Left ventricle myocardium inferior (tissue), 1 donor: ENCODE measurements at regions not wholly inside any gene's neighbourhood (a gene's known extent, or its start where the extent isn't known, plus 50 kb on each side); places are given as distances from the start of the nearest gene placed in this dataset.
"Not testable (repeated sequence)": the region's sequence is repeated elsewhere in the genome, so short reads cannot be mapped to it uniquely, and the experiment has no call there.

ENCODE experiments used
- DNase-seq: peaks from one replicate; pipeline ENCODE4 v3.0.0-alpha.2; 2020
- H3K27ac ChIP-seq: fragments of 200-600 bp; replicated peaks from 2 replicates; pipeline ENCODE4 v1.8.0; 2021
- H3K27me3 ChIP-seq: fragments of 200-600 bp; 2 replicates; pipeline ENCODE4 v1.8.0; 2021; ENCODE audit warnings: low read depth
- H3K36me3 ChIP-seq: fragments of 200-600 bp; 2 replicates; pipeline ENCODE4 v1.8.0; 2021
- H3K4me1 ChIP-seq: fragments of 200-600 bp; 2 replicates; pipeline ENCODE4 v1.8.0; 2021
- H3K4me3 ChIP-seq: fragments of 200-600 bp; 2 replicates; pipeline ENCODE4 v1.8.0; 2021; ENCODE audit warnings: mild to moderate bottlenecking, moderate library complexity
- H3K9me3 ChIP-seq: fragments of 200-600 bp; replicated peaks from 2 replicates; pipeline ENCODE4 v1.8.0; 2021
- intact Hi-C: fragments of 100-400 bp; cut with micrococcal nuclease; formaldehyde crosslinking; loops from one replicate; pipeline ENCODE4 v1.11.0; 2022
- TF ChIP-seq, protein P1 (sequence below): fragments of 200-600 bp; IDR thresholded peaks from 2 replicates; pipeline ENCODE4 v1.8.0; 2021; ENCODE audit warnings: antibody characterized with exemption, mild to moderate bottlenecking, borderline replicate concordance
- donor health status: DM: no; HTN: yes; CAD: no; lungs with severe emphysema.

DNA sequence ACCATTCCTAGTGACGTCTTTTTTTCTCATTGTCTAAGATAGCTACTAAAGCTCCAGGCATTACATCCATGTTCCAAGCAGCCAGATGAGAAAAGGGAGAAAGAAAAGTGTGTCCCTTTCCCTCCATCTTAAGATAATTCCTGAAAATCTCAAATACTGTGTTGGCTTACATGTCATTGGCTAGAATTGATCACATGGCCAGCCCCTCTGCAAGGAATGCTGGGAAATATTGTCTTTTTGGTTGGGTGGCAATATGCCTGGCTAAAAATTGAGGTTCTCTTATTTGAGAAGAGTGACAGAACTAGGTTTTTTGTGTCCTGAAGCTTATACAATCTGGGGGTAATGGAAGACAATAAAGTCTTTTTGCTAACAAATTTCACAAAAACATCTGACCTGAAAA lies 264.3 kb downstream of the RPAP3 start:
- intact Hi-C loops, result no loop called here
- Histone ChIP-seq H3K36me3 (no peaks in the 10 kb centered on the region), H3K4me1 (no peaks in the 10 kb centered on the region), H3K9me3 (peaks cover 48% of the 10 kb centered on the region), H3K27me3 (peaks cover 6% of the 10 kb centered on the region), H3K4me3 (no peak overlapping the region), H3K27ac (no peak overlapping the region)
- TF ChIP-seq, protein P1, sequence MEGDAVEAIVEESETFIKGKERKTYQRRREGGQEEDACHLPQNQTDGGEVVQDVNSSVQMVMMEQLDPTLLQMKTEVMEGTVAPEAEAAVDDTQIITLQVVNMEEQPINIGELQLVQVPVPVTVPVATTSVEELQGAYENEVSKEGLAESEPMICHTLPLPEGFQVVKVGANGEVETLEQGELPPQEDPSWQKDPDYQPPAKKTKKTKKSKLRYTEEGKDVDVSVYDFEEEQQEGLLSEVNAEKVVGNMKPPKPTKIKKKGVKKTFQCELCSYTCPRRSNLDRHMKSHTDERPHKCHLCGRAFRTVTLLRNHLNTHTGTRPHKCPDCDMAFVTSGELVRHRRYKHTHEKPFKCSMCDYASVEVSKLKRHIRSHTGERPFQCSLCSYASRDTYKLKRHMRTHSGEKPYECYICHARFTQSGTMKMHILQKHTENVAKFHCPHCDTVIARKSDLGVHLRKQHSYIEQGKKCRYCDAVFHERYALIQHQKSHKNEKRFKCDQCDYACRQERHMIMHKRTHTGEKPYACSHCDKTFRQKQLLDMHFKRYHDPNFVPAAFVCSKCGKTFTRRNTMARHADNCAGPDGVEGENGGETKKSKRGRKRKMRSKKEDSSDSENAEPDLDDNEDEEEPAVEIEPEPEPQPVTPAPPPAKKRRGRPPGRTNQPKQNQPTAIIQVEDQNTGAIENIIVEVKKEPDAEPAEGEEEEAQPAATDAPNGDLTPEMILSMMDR, result no peak
- no peak for DNase-seq

DNA sequence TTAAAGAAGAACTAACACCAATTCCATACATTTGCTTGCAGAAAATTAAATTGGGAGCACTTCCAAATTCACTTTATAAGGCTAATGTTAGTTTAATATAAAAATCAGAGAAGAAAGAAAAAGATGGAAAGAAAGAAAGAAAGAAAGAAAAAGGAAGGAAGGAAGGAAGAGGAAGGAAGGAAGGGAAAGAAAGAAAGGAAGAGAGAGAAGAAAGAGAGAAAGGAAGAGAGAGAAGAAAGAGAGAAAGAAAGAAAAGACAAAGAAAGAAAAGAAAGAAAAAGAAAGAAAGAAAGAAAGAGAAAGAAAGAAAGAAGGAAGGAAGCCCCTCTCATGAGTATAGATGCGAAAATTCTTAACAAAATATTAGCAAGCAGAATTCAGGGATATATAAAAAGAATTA lies 267.7 kb downstream of the RPAP3 start:
- H3K4me3 ChIP-seq, result no peak overlapping the region
- H3K4me1 ChIP-seq, result no peaks in the 10 kb centered on the region
- intact Hi-C loops, result no loop called here
- no peaks in the 10 kb centered on the region for H3K27me3 ChIP-seq
- H3K9me3 ChIP-seq, result peaks cover 62% of the 10 kb centered on the region
- TF ChIP-seq, protein P1, result no peak
- no peak overlapping the region for H3K27ac ChIP-seq
- no peaks in the 10 kb centered on the region for H3K36me3 ChIP-seq
- no peak for DNase-seq

DNA sequence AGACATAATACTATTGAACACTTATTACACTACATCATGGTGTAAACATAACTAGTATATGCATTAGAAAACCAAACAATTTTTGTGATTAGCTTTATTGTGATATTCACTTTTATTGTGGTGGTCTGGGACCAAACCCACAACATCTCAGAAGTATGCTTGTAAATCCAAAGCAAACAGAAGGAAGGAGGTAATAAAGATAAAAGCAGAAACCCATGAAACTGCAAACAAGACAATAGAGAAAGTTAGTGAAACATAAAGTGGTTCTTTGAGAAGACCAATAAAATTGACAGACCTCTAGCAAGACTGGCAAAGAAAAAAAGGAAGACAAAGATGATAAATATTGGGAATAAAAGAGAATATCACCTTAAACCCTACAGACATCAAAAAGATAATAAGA lies 268.3 kb downstream of the RPAP3 start:
- no peaks in the 10 kb centered on the region for H3K4me1 ChIP-seq
- H3K27ac ChIP-seq, result no peak overlapping the region
- no peaks in the 10 kb centered on the region for H3K36me3 ChIP-seq
- intact Hi-C loops, result no loop called here
- no peak overlapping the region for H3K4me3 ChIP-seq
- H3K9me3 ChIP-seq, result peaks cover 61% of the 10 kb centered on the region
- DNase-seq, result no peak
- TF ChIP-seq, protein P1, result no peak
- H3K27me3 ChIP-seq, result no peaks in the 10 kb centered on the region

DNA sequence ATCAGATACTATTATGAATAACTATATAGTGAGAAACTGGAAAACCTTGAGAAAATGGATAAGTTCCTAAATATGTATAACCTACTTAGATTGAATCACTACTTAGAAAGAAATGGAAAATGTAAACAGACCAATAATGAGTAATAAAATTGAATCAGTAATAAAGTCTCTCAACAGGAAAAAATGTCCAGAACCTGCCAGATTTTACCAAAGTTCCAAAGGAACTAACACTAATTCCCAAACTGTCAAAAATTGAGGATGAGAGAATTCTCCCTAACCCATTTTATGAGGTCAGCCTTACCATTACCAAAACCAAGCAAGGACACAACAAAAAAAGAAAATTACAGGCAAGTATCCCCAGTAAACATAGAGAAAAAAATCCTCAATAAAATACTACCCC lies 272.0 kb downstream of the RPAP3 start:
- TF ChIP-seq, protein P1, result no peak
- H3K27me3 ChIP-seq, result no peaks in the 10 kb centered on the region
- H3K36me3 ChIP-seq, result no peaks in the 10 kb centered on the region
- intact Hi-C loops, result no loop called here
- no peak overlapping the region for H3K4me3 ChIP-seq
- H3K9me3 ChIP-seq, result peaks cover 42% of the 10 kb centered on the region
- H3K4me1 ChIP-seq, result no peaks in the 10 kb centered on the region
- DNase-seq, result no peak
- H3K27ac ChIP-seq, result no peak overlapping the region

DNA sequence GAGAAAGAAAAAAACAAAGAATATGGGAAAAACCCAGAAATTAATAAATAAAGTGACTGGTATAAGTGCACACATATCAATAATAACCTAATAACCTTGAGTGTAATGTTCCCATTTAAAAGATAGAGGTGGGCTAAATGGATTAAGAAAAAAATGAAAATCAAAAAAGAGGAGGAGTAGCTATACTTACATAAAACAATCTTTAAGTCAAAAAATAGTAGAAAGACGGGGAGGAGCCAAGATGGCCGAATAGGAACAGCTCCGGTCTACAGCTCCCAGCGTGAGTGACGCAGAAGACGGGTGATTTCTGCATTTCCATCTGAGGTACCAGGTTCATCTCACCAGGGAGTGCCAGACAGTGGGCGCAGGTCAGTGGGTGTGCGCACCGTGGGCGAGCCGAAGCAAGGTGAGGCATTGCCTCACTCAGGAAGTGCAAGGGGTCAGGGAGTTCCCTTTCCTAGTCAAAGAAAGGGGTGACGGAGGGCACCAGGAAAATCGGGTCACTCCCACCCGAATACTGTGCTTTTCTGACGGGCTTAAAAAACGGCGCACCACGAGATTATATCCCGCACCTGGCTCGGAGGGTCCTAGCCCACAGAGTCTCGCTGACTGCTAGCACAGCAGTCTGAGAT lies 279.0 kb downstream of the RPAP3 start:
- H3K36me3 ChIP-seq, H3K4me3 ChIP-seq, intact Hi-C loops: not testable (repeated sequence)

DNA sequence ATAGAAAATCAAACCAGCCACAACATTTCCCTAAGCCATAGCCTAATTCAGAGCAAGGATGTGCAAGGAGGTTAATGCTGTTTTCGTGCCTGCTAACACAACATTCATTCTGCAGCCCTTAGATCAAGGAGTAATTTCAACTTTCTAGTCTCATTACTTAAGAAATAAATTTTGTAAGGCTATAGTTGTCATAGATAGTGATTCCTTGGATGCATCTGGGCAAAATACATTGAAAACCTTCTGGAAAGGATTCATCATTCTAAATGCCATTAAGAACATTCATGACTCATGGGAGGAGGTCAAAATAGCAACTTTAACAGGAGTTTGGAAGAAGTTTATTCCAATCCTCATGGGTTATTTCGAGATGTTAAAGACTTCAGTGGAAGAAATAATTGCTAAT lies 283.2 kb downstream of the RPAP3 start:
- Histone ChIP-seq H3K9me3 (no peaks in the 10 kb centered on the region), H3K27ac (no peak overlapping the region), H3K4me1 (no peaks in the 10 kb centered on the region), H3K27me3 (peaks cover 19% of the 10 kb centered on the region), H3K36me3 (no peaks in the 10 kb centered on the region), H3K4me3 (no peak overlapping the region)
- TF ChIP-seq, protein P1, result no peak
- intact Hi-C loops, result no loop called here
- no peak for DNase-seq

More for the DNA sequence above, 279.0 kb downstream of the RPAP3 start:
- not testable (repeated sequence) for H3K27ac ChIP-seq, H3K4me1 ChIP-seq, H3K27me3 ChIP-seq, H3K9me3 ChIP-seq, DNase-seq
